Lower leg skin (tissue), 4 donors: ENCODE measurements at regions not wholly inside any gene's neighbourhood (a gene's known extent, or its start where the extent isn't known, plus 50 kb on each side); places are given as distances from the start of the nearest gene placed in this dataset.
A peak's percentile ranks its signal among the peaks of the same experiment; 100 is the strongest.

Experiments used
- DNase-seq, 2 donors: peaks; one replicate each; pipeline ENCODE4 v3.0.0-alpha.2; 2019; ENCODE audit warnings: low spot score in 2 of 2
- H3K4me3 ChIP-seq: fragments of 200-600 bp; sonication (generic); 2 replicates; pipeline ENCODE4 v1.5.1; 2017; ENCODE audit warnings: mild to moderate bottlenecking, low read depth; ENCODE audit not compliant: poor library complexity, severe bottlenecking
- CTCF ChIP-seq, 3 donors: fragments of 450-650 bp; IDR thresholded peaks; one replicate each; pipeline ENCODE4 v1.5.1; 2016; ENCODE audit warnings: antibody characterized with exemption in 3 of 3, mild to moderate bottlenecking in 3 of 3, moderate library complexity in 2 of 3
- POLR2A ChIP-seq, 2 donors: fragments of 450-650 bp; IDR thresholded peaks; one replicate each; pipeline ENCODE4 v1.6.1; 2016 to 2017; ENCODE audit warnings: antibody characterized with exemption in 2 of 2, mild to moderate bottlenecking in 1 of 2, moderate library complexity in 1 of 2
- WGBS, 2 donors: methylation state at CpG; one replicate each; pipeline ENCODE4 v1.1.5; 2018; 5-methylcytosine and 5-hydroxymethylcytosine counted together
- intact Hi-C: fragments of 100-400 bp; cut with DNase I; formaldehyde crosslinking; loops from one replicate; pipeline ENCODE4 v1.15.0; 2023; ENCODE audit warnings: low total_unique reads

- no peak for TF ChIP-seq POLR2A (IDR thresholded peaks at IDR 0.05)
- TF ChIP-seq CTCF (IDR thresholded peaks at IDR 0.05), result no peak
- no peak overlapping the region for H3K4me3 ChIP-seq
- WGBS, 2 donors, result 70 to 72% methylated on average over 13 of the region's 13 CpGs
- peak in 1 of 2 donors; percentile 70 for DNase-seq
- intact Hi-C loops, result no loop called here
Observed at GRCh38 chr7:3149231-3149995, 105.7 kb upstream of the CARD11 start.

GRCh38 chr7:3150027-3150426 is 106.4 kb upstream of the CARD11 start:
- no peak for TF ChIP-seq POLR2A (IDR thresholded peaks at IDR 0.05)
- no peak for TF ChIP-seq CTCF (IDR thresholded peaks at IDR 0.05)
- intact Hi-C loops, result no loop called here
- 30 to 52% methylated on average over 8 of the region's 8 CpGs for WGBS, 2 donors
- H3K4me3 ChIP-seq, result no peak overlapping the region
- DNase-seq, result no peak

- DNase-seq, result no peak
- intact Hi-C loops, result no loop called here
- WGBS, 2 donors, result 91 to 92% methylated on average over 7 of the region's 7 CpGs
- TF ChIP-seq POLR2A (IDR thresholded peaks at IDR 0.05) (no peak), CTCF (IDR thresholded peaks at IDR 0.05) (no peak)
- no peak overlapping the region for H3K4me3 ChIP-seq
Observed at GRCh38 chr7:3151784-3152183, 108.1 kb upstream of the CARD11 start.

- WGBS, 2 donors, result 90 to 98% methylated on average over 7 of the region's 7 CpGs
- no peak for DNase-seq
- intact Hi-C loops, result no loop called here
- TF ChIP-seq POLR2A (IDR thresholded peaks at IDR 0.05) (no peak), CTCF (IDR thresholded peaks at IDR 0.05) (no peak)
- no peak overlapping the region for H3K4me3 ChIP-seq
Observed at GRCh38 chr7:3152714-3153113, 109.0 kb upstream of the CARD11 start.

- no peak for DNase-seq
- WGBS, 2 donors, result 50 to 58% methylated on average over 6 of the region's 6 CpGs
- H3K4me3 ChIP-seq, result no peak overlapping the region
- TF ChIP-seq CTCF (IDR thresholded peaks at IDR 0.05) (no peak), POLR2A (IDR thresholded peaks at IDR 0.05) (no peak)
- intact Hi-C loops, result no loop called here
Observed at GRCh38 chr7:3153118-3153517, 109.5 kb upstream of the CARD11 start.

- no peak for DNase-seq
Observed at GRCh38 chr7:3154317-3154716, 110.7 kb upstream of the CARD11 start.

More at GRCh38 chr7:3154317-3154716, 110.7 kb upstream of the CARD11 start:
- no peak for TF ChIP-seq POLR2A (IDR thresholded peaks at IDR 0.05)
- no peak for TF ChIP-seq CTCF (IDR thresholded peaks at IDR 0.05)
- intact Hi-C loops, result no loop called here
- no peak overlapping the region for H3K4me3 ChIP-seq
- 90 to 92% methylated on average over 5 of the region's 5 CpGs for WGBS, 2 donors
